A549 (cell line): ENCODE measurements at regions not wholly inside any gene's neighbourhood (a gene's known extent, or its start where the extent isn't known, plus 50 kb on each side); places are given as distances from the start of the nearest gene placed in this dataset.

Experiments used
- ATAC-seq, 2 experiments: fragments of 200-7000 bp in 1 of 2; fragments of >200 bp in 1 of 2; cut with Nextera tagmentation in 1 of 2; cut with Tn5 transposase in 1 of 2; 3 replicates each; pipeline versions ENCODE4 v1.8.0 to v1.9.1; 2018 to 2020; ENCODE audit warnings: mild to moderate bottlenecking in 1 of 2, moderate library complexity in 1 of 2
- CTCF ChIA-PET: fragments of 300-600 bp; sonication (Branson Sonifier 250); formaldehyde crosslinking; extraction: SDS; loops from one replicate; lab custom pipeline; 2021; ENCODE audit warnings: antibody characterized with exemption, inconsistent platforms; lab: Yijun Ruan, JAX
- POLR2A ChIA-PET: fragments of 350-600 bp; formaldehyde crosslinking; extraction: SDS; loops from one replicate; lab custom pipeline; 2021; ENCODE audit warnings: antibody characterized with exemption, inconsistent platforms; lab: Yijun Ruan, JAX
- DNase-seq, 2 experiments: peaks; one replicate each; pipeline versions ENCODE4 v3.0.0 to v3.0.0-alpha.2; 2011 to 2016; ENCODE audit warnings: low read depth in 1 of 2, low spot score in 1 of 2
- FAIRE-seq: peaks from 2 replicates; lab custom pipeline; 2011; peaks lifted over from hg19 to GRCh38; lab: Jason Lieb, UNC
- H3K27ac ChIP-seq, 2 experiments: fragments of >200 bp; sonication (Bioruptor Twin); formaldehyde crosslinking; 3 replicates each; pipeline ENCODE4 v1.5.1; 2016 to 2017
- H3K4me1 ChIP-seq: fragments of >200 bp; sonication (Bioruptor Twin); formaldehyde crosslinking; 3 replicates; pipeline ENCODE4 v1.6.1; 2016
- H3K4me2 ChIP-seq: fragments of >200 bp; sonication (Bioruptor Twin); formaldehyde crosslinking; 3 replicates; pipeline ENCODE4 v1.6.1; 2016
- H3K4me3 ChIP-seq: fragments of >200 bp; sonication (Bioruptor Twin); formaldehyde crosslinking; 3 replicates; pipeline ENCODE4 v1.5.1; 2016
- H3K9me3 ChIP-seq: fragments of >200 bp; sonication (Bioruptor Twin); formaldehyde crosslinking; 3 replicates; pipeline ENCODE4 v1.6.1; 2016
- BCL3 ChIP-seq: fragments of >200 bp; sonication (Bioruptor Twin); formaldehyde crosslinking; IDR thresholded peaks from 3 replicates; pipeline ENCODE4 v1.6.1; 2016
- CBX2 ChIP-seq: fragments of 200-600 bp; sonication (generic); IDR thresholded peaks from 2 replicates; pipeline ENCODE4 v1.6.1; 2016; ENCODE audit warnings: low read depth, mild to moderate bottlenecking, borderline replicate concordance
- CTCF ChIP-seq: fragments of >200 bp; sonication (Bioruptor Twin); formaldehyde crosslinking; IDR thresholded peaks from 3 replicates; pipeline ENCODE4 v1.5.1; 2016
- EHF ChIP-seq: fragments of 250-450 bp; sonication (Bioruptor Pico); IDR thresholded peaks from 2 replicates; pipeline ENCODE4 v1.5.0; 2020; ENCODE audit warnings: mild to moderate bottlenecking
- EP300 ChIP-seq, 2 experiments: fragments of >200 bp; sonication (Bioruptor Twin); formaldehyde crosslinking; IDR thresholded peaks; 2 replicates in 1 of 2; 3 replicates in 1 of 2; pipeline ENCODE4 v1.6.1; 2016 to 2017
- ESRRA ChIP-seq: fragments of 150-350 bp; IDR thresholded peaks from 2 replicates; pipeline ENCODE4 v1.6.1; 2014; ENCODE audit warnings: mild to moderate bottlenecking, low read length, borderline replicate concordance
- FOSB ChIP-seq: fragments of 250-450 bp; sonication (Bioruptor Pico); IDR thresholded peaks from 2 replicates; pipeline ENCODE4 v1.5.0; 2020; ENCODE audit warnings: mild to moderate bottlenecking, moderate library complexity
- FOXS1 ChIP-seq: fragments of 250-450 bp; sonication (Bioruptor Pico); IDR thresholded peaks from 2 replicates; pipeline ENCODE4 v1.5.0; 2020; ENCODE audit warnings: mild to moderate bottlenecking, moderate library complexity
- HES2 ChIP-seq: fragments of >200 bp; sonication (Bioruptor Twin); formaldehyde crosslinking; IDR thresholded peaks from 2 replicates; pipeline ENCODE4 v1.6.1; 2016
- HEYL ChIP-seq: fragments of 250-450 bp; sonication (Bioruptor Pico); IDR thresholded peaks from 2 replicates; pipeline ENCODE4 v1.8.0; 2021; ENCODE audit warnings: mild to moderate bottlenecking, moderate library complexity
- HMGXB4 ChIP-seq: fragments of 250-450 bp; sonication (Bioruptor Pico); IDR thresholded peaks from 2 replicates; pipeline ENCODE4 v1.5.0; 2021; ENCODE audit warnings: mild to moderate bottlenecking, moderate library complexity, borderline replicate concordance
- HOXB5 ChIP-seq: fragments of 250-450 bp; sonication (Bioruptor Pico); IDR thresholded peaks from 2 replicates; pipeline ENCODE4 v1.5.0; 2020; ENCODE audit warnings: mild to moderate bottlenecking, moderate library complexity
- KDM5A ChIP-seq: fragments of 200-600 bp; sonication (generic); IDR thresholded peaks from 2 replicates; pipeline ENCODE4 v1.6.1; 2016; ENCODE audit warnings: antibody characterized with exemption, mild to moderate bottlenecking
- MAX ChIP-seq: IDR thresholded peaks from 2 replicates; pipeline ENCODE4 v1.6.1; 2012
- MYC ChIP-seq: IDR thresholded peaks from 2 replicates; pipeline ENCODE4 v1.6.1; 2012; ENCODE audit warnings: mild to moderate bottlenecking, inconsistent platforms, low read length, improper control_type of control experiment, borderline replicate concordance
- NPAS2 ChIP-seq: fragments of 250-450 bp; sonication (Bioruptor Pico); IDR thresholded peaks from 2 replicates; pipeline ENCODE4 v1.8.0; 2022; ENCODE audit warnings: mild to moderate bottlenecking, moderate library complexity, borderline replicate concordance
- PBX3 ChIP-seq: IDR thresholded peaks from 2 replicates; pipeline ENCODE4 v1.6.1; 2012
- RAD21 ChIP-seq, 2 experiments: fragments of >200 bp in 1 of 2; sonication (Bioruptor Twin) in 1 of 2; formaldehyde crosslinking in 1 of 2; IDR thresholded peaks in 1 of 2; conservative IDR thresholded peaks in 1 of 2; 2 replicates in 1 of 2; 3 replicates in 1 of 2; pipeline ENCODE4 v1.6.1; 2012 to 2018; ENCODE audit warnings: inconsistent platforms in 1 of 2
- SMC3 ChIP-seq: fragments of >200 bp; sonication (Bioruptor Twin); formaldehyde crosslinking; IDR thresholded peaks from 3 replicates; pipeline ENCODE4 v1.6.1; 2018; ENCODE audit warnings: inconsistent platforms
- SREBF2 ChIP-seq: fragments of 450-650 bp; IDR thresholded peaks from 2 replicates; pipeline ENCODE4 v1.6.1; 2014; ENCODE audit warnings: mild to moderate bottlenecking, moderate library complexity
- TP53 ChIP-seq: fragments of 250-450 bp; sonication (Bioruptor Pico); IDR thresholded peaks from 2 replicates; pipeline ENCODE4 v1.5.0; 2021; ENCODE audit warnings: mild to moderate bottlenecking, moderate library complexity
- ZC3H11A ChIP-seq: fragments of 450-650 bp; IDR thresholded peaks from 2 replicates; pipeline ENCODE4 v1.6.1; 2014; ENCODE audit warnings: antibody characterized with exemption, mild to moderate bottlenecking
- ZSCAN20 ChIP-seq: fragments of 250-450 bp; sonication (Bioruptor Pico); IDR thresholded peaks from 2 replicates; pipeline ENCODE4 v1.8.0; 2022; ENCODE audit warnings: mild to moderate bottlenecking, moderate library complexity
- WGBS: methylation state at CpG from one replicate; pipeline ENCODE4 v1.1.6; 2017; ENCODE audit errors: missing lambda C conversion rate; 5-methylcytosine and 5-hydroxymethylcytosine counted together

- Histone ChIP-seq H3K9me3 (no peaks in the 10 kb centered on the region), H3K27ac (peak overlapping the region in 1 of 2 experiments; percentile 50; a peak in 1 of 6 replicates), H3K4me2 (peak overlapping the region; percentile 44; the same call in 2 of the 3 replicates), H3K4me1 (peaks cover 12% of the 10 kb centered on the region), H3K4me3 (no peak overlapping the region)
- 19% methylated on average over 9 of the region's 9 CpGs for WGBS
- POLR2A ChIA-PET, result interaction anchor here (0.6 to 1.5 kb wide), 4 partner anchors 15 to 169 kb away, joined by 3 to 6 read pairs (median 4); partner anchors contain the start of gene SLC25A3
- TF ChIP-seq CBX2 (no peak), SMC3 (peak; percentile 91), RAD21 (conservative IDR thresholded peaks at IDR 0.05 in 1 of 2, IDR thresholded peaks at IDR 0.05 in 1 of 2) (peak; percentile 72 to 82), CTCF (peak; percentile 86)
- ATAC-seq, result peak; percentile 90 to 91
- FAIRE-seq, result no peak
- CTCF ChIA-PET, result interaction anchor here (0.6 to 4.6 kb wide), 34 partner anchors 9 to 574 kb away, joined by 3 to 27 read pairs (median 4); partner anchors contain the start of genes APAF1, IKBIP and TMPO
- peak; percentile 74 to 76 for DNase-seq
These were observed 90.5 kb upstream of the TMPO start for GRCh38 chr12:98424726-98425401.

- Histone ChIP-seq H3K4me2 (no peak overlapping the region), H3K9me3 (no peaks in the 10 kb centered on the region), H3K4me1 (peaks cover 12% of the 10 kb centered on the region; the same call in 2 of the 3 replicates), H3K27ac (peak overlapping the region in 1 of 2 experiments; percentile 9; a peak in 1 of 6 replicates), H3K4me3 (no peak overlapping the region)
- FAIRE-seq (no peak), DNase-seq (no peak), ATAC-seq (no peak)
- TF ChIP-seq MYC, result no peak
- no peak for TF ChIP-seq HES2
- no peak for TF ChIP-seq BCL3
- no peak for TF ChIP-seq CBX2
- TF ChIP-seq EP300 (IDR thresholded peaks at IDR 0.05), result no peak
- TF ChIP-seq PBX3, result no peak
- TF ChIP-seq FOSB (CRISPR knock-in tag), result no peak
- TF ChIP-seq ZC3H11A, result no peak
- TF ChIP-seq FOXS1 (CRISPR knock-in tag), result no peak
- no peak for TF ChIP-seq KDM5A
- no peak for TF ChIP-seq TP53 (CRISPR knock-in tag)
- POLR2A ChIA-PET, result no interaction called here
- CTCF ChIA-PET, result interaction anchor here (0.7 to 4.6 kb wide), 18 partner anchors 9 to 107 kb away, joined by 3 to 27 read pairs (median 4); partner anchors contain the start of gene TMPO
- 65% methylated on average over 4 of the region's 4 CpGs for WGBS
These were observed 89.5 kb upstream of the TMPO start for GRCh38 chr12:98425859-98426258.

GRCh38 chr12:98431089-98431488 is 84.3 kb upstream of the TMPO start:
- DNase-seq (no peak), FAIRE-seq (no peak), ATAC-seq (no peak)
- Histone ChIP-seq H3K9me3 (peaks cover 22% of the 10 kb centered on the region; the same call in 1 of the 3 replicates), H3K27ac (no peak overlapping the region), H3K4me1 (no peaks in the 10 kb centered on the region), H3K4me2 (no peak overlapping the region), H3K4me3 (no peak overlapping the region)
- ChIA-PET CTCF (no interaction called here), POLR2A (no interaction called here)
- WGBS, result 40% methylated on average over 3 of the region's 3 CpGs
- TF ChIP-seq TP53 (CRISPR knock-in tag) (no peak), SREBF2 (no peak), HOXB5 (CRISPR knock-in tag) (no peak), ESRRA (no peak), BCL3 (no peak), FOSB (CRISPR knock-in tag) (no peak), EHF (no peak), NPAS2 (CRISPR knock-in tag) (no peak), HMGXB4 (CRISPR knock-in tag) (no peak), ZSCAN20 (CRISPR knock-in tag) (no peak), HEYL (no peak), RAD21 (conservative IDR thresholded peaks at IDR 0.05 in 1 of 2, IDR thresholded peaks at IDR 0.05 in 1 of 2) (no peak), MAX (no peak), CBX2 (no peak)
